SHP77 (cell line): ENCODE measurements at regions not wholly inside any gene's neighbourhood (a gene's known extent, or its start where the extent isn't known, plus 50 kb on each side); places are given as distances from the start of the nearest gene placed in this dataset.

ENCODE experiments used
- DNase-seq, 2 experiments: peaks; one replicate each; lab custom pipeline; 2025; lab: John Stamatoyannopoulos, UW

DNA sequence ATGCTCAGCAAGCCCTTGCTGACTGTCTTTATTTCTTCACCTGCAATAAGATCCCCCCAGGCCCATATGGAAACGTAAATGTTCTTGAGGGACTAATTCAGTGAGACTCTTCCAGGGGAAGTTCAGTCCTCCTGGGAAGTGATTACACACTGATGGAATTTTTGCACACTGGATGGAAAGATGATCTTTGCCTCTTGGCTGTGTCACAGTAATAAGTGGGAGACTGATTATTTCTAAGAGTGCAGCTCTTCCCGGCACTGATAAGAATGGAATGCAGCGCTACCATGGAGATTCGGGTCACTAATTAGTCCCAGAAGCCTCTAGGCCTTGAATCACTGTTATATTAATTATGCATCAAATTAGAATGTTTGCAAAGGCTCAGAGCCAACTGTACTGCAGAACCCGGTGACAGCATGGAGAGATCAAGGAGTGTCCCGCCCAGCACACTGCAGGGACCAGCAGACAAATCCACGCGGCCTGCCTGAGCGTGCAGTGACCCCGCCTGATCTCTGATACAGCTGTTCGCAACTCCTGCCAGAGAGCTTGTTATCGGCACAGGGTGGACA, 178.3 kb downstream of the SNX19 start:
- DNase-seq = no peak

DNA sequence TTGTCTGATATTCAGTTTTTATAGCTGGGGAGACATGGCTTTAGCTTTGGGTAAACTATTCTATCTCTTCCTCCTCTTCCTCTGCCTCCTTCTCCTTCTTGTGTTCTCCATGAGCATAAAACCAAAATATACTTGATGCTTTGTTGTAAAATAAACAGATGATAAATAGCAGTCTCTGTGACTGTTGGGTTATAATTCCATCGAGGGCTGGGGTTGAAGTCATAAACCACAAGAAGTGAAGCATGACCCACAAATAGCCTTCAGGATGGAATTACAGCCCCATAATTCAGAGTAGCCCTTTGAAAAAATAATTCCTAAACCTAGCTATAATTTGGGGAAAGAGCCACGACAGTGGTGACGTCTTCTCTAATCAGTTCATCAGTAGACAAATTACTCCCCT, 177.7 kb downstream of the SNX19 start:
- DNase-seq = no peak

DNA sequence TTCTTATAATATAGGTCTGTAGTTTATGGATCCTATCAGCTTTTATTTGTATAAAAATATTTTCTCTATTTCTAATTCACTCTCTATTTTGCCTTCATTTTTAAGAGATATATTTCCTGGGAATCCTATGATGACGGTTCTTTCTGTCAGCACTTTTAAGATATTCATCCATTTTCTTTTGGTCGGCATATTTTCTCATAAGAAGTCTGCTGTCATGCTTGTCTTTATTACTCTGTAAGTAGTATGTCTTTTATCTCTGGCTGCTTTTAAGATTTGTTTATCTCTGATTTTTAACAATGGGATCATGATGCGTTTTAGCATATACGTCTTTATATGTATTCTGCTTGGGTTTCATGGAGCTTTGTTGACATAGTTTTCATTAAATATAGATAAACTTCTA, 175.5 kb downstream of the SNX19 start:
- no peak for DNase-seq

- no peak for DNase-seq
Measured at GRCh38 chr11:130744794-130745193, 171.5 kb downstream of the SNX19 start.

GRCh38 chr11:130749216-130749615, 167.1 kb downstream of the SNX19 start:
- no peak for DNase-seq

- no peak for DNase-seq
Measured at GRCh38 chr11:130760515-130761125, 155.7 kb downstream of the SNX19 start.

DNA sequence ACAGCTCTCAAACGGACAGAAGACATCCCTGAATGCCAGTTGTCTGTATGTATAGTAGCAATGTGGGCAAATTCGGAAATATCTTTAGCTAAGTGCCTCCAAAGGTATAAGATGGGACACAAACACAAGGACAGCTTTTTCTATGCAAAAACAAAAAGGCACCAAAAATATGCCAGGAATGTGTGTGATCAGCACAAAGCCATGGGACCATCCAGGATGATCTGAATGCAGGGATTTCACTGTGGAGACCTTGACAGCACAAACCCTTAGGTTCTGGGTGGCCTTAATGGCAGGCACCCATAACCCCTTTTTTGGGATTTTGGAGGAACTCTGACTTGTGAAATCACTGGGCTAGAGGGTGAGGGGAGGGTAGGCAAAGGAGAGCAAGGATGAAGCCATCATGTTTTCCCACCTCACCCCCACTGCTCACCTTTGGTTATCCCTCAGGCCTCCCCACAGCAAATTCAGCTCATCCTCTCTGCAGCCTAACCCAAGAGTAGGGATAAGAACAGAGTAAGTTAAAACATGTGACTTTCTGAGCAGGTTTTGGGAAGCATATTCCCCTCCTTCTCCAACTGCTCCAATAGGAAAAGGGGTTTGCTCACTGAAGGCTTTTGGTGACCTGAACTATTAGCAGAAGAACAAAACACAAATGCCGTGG, 154.6 kb downstream of the SNX19 start:
- no peak for DNase-seq

DNA sequence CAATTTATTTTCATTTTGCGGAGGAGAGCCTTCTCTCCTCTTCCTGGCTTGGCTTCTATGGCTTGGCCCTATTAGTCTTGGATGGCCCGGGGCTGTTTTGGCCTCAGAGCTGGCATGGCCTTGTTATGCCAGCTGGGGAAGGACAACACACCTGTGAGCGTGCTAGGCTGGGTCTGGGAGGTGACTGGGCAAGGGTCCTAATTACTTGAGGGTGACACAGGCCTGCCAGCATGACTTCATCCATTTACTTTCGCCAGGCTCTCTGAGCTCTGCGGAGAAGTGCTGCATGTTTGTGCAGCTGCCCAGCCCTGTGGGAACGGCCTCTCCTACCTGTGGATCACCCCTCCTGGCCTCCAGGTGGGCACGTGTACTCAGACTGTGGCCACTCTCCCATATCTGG, 153.6 kb downstream of the SNX19 start:
- peak; percentile 88 to 95 for DNase-seq

DNA sequence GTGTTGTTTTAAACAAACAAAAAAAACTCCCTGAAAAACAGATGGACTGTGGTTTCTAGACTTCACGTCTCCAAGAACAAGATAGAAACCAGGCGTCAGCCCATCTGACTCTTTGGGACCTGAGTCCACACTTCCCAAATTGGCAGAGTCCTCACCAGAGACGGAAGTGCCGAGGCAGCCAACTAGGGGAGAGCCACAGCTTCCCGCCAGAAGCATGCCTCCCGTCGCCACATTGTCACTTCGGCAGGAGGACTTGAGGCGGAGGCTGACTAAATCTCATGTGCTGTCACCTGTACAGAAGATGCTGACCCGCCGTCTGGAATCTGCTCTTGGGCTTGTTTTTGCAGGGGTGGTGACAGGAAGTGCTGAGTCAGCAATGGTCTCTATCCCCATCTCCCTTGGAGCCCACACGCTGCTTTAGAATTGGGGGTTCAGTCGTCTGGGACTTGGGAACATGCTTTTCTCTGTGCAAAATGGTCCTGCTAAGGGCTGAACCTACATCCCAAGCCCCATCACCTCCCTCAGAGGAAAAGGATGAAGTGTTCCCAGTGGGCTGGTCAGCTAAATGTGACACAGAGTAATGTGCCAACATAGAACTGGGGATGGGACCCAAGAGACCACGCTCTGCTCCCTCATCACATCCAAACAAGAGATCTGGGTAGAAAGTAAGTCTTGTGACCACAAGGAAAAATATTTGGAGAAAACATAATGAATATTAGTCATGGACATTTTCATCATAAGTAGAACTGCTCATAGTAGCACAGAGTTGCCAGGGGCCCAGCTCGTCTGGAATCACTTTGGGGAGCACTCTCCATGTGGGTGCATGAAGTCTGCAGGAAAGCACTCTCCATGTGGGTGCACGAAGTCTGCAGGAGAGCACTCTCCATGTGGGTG, 152.9 kb downstream of the SNX19 start:
- DNase-seq = peak in 1 of 2 experiments; percentile 75

DNA sequence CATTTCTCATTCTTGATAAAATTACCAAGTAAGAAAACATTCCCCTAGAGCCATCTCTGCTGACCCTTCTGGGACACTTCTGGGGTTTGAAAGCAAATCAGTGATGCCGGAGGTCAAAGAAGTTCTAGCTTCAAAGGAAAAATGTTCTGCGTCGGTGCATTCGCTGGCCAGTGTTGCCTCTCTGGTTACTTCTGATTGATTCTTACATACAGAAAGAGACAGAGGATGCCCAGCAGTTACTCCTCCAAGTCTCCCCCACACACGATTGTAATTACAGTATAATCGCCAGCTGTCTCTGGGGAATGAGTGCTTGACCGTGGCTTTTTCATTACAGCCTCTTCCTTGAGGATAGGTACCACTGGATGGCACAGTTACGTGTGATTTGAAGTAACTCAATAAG, 150.9 kb downstream of the SNX19 start:
- DNase-seq = no peak

DNA sequence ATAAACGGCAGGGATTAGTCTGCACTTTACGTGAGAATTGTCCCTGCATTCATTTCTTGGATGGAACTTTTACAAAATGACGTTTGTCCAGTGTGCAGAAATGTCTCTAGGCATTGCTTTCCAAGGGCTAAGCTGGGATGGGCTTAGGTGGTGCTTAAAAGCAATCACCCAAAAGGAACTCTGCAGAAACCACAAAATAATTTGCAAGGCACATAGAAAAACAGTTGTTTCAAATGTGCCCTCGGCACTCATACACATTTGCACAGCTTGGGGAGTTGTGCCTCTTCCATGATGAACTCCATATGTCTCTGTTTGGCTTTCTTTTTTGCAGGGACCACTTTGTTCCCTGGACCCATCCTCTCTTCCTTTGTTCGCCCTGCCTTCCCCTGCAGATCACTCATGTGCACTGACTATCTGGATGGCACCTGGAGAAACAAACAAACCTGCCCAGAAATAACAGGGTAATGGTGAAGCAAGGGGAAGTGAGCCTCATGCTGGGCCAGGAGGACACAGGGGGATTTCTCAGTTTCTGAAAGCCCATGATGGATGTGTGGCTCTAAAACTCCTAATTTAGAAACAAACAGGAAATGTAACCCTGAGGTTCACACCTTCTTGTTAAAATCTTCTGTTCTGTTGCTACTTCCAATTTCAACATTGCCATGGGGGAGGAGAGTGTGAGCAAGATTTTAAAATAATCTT, 150.2 kb downstream of the SNX19 start:
- no peak for DNase-seq

- no peak for DNase-seq
Measured at GRCh38 chr11:130766650-130767565, 149.4 kb downstream of the SNX19 start.

GRCh38 chr11:130769782-130770535, 146.3 kb downstream of the SNX19 start:
- no peak for DNase-seq

DNA sequence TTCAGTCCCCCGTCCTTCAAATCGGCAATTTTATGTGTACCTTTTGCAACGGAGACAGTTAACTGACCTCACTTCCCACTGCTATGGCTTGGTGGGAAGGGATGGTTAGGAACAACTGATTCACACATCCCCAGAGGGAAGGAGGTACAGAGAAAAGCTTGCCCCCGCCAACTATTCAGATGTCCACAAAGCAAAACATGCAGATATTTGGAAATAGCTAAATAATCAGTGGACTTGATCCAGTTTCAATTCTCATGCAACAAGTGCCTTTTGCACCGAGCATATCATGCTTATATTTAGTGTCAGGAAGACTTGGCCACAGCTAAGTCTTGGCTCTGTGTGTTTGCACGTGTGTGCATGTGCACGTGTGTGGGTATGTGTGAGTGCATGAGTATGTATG, 144.6 kb downstream of the SNX19 start:
- DNase-seq = no peak

- DNase-seq = no peak
Measured at GRCh38 chr11:130772266-130773227, 143.7 kb downstream of the SNX19 start.

- DNase-seq = no peak
Measured at GRCh38 chr11:130773244-130773820, 142.9 kb downstream of the SNX19 start.

DNA sequence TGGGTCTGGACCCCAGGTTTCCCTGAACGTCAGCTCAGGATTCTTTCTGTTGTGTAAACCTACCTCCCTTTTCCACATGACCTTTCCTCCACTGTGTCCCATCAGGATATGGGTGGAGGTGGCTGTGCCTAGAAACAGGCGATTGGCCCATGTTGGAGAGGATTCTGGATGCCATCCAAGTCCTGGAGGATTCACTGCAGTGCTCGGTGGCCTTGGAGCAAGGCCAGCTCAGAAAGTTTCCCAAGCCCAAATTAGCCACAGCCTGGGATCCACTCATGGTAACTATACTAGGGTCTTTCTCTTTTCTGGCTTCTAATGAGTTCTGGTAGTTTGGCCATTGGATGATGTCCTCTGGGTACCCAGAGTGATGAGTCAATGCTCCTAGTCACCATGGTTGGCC, 141.6 kb downstream of the SNX19 start:
- DNase-seq = peak; percentile 18 to 42

GRCh38 chr11:130775306-130776060, 140.8 kb downstream of the SNX19 start:
- no peak for DNase-seq
